DMS153 treated with DMSO at 0.1 percent for 48 hours (cell line): ENCODE measurements at regions not wholly inside any gene's neighbourhood (a gene's known extent, or its start where the extent isn't known, plus 50 kb on each side); places are given as distances from the start of the nearest gene placed in this dataset.

Experiments
- DNase-seq: peaks from one replicate; lab custom pipeline; 2025; ENCODE audit not compliant: unreplicated experiment; lab: John Stamatoyannopoulos, UW

DNA sequence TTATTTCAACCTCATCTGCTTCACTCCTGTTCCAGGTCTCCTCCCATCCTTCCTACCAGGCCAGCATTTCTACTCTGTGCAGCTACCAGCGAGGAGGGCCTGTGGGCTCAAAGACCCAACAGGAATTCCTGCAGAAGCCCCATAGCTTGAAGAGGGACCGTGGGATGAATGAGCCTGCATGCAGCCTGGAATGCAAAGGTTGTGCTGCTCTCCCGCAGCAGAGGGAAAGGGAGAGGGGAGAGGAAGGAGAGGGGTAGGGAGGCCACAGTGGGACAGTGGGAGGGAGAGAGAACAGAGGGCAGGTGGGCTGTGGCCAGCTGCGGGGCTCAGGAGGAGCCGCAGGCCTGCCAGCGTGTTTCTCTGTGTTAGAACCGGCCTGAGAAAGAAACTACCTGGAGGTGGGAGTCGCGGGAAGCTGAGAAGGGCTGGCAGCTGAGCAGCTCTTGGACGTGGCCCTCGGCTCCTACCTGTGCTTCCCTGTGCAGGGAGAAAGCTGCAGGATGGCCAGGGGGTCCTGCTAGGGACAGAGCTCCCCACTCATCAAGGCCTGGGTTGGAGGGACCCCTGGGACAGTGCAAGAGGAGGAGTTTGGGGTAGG lies 66.1 kb upstream of the MLN start:
- no peak for DNase-seq

DNA sequence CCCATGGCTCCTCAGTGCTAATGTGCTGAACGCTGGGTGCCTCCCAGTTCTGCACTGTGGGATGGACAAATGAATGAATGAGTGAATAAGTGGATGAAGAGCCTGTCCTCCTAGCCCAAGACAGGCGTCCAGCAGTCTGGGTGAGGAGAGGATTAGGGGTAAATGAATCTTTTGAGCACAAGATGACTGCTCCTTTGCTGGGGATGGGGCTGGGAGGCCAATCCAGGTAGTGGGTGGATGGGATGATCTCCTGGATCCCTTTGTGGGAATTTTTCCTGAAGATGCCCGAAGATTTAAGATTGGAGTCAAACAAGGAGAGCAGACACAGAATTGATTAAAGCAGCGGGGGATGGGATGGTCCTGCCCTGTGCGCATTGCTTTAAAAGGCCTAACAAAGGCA lies 65.3 kb upstream of the MLN start:
- DNase-seq: no peak

DNA sequence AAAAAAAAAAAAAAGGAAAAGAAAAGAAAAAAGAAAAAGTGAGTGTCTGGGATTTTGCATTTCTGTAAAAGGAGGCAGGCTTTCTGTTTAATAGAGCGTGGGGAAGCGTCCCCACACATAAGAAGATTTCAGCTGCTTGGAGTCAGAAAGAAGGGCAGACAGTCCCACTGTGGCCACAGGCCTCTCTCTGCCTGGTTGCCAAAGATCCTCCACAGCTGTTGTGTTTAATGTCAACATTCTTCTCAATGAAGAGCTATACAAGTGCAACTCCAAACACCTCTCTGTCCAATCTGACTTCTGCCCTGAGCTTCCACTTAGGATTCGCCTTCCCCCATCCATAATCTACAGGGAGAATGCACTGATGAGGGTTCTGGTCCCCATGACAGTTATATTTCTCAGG lies 64.3 kb upstream of the MLN start:
- no peak for DNase-seq

DNA sequence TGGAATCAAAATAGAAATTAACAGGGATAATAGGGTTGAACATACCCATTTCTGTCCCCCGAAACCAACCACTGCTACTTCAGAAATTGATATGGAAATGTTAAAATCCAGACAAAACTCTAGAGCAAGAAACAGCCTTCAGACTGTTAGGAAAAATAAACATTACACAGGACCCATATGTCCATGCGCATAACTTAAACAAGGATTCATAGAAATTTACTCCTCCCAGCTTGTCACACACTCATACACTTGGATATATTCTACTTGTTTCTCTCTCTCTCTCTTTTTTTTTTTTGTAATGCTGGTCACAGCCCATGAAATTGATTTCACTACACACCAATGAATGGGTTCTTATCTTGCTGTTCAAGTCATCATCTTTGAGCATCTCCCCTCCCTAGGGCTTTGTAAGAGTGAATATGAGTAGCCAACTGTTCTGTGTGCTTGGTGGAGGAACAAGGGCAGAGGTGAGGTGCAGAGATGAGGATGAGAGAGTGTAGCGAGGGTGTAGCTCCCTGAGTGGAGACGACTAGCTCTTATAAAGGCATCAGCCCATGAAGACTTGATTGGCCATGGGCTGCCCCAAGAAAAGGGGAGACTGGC lies 61.8 kb upstream of the MLN start:
- no peak for DNase-seq

DNA sequence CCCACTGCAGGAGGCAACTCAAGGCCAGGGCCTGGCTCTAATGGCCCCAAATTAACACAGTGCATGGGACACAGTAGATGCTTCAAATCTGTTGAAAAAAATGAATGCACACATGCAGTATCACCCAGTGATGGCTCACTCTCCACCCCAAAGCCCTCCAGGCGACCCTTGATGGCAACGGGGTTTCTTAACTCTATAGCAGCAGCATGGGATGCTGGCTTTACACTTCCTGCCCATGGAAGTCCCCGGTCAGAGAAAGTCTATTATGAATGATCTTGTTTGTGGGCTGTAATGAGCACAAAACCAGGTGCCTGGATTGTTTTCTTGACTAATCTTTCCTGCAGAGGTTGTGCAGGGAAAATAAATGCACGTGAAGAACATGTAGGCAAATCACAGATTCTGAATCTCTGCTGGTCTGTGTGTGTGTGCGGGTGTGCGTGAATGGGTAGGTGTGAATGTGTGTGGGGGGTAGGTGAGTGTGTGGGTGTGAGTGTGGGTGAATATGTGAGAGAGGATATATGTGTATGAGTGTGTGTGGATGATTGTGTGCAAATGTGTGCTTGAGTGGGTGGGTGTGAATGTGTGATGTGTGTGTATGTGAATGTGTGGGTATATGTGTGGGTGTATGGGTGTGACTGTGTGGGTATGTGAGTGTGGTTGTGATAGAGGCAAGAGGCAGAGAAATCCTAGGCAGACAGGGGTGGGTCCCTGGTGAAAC lies 60.1 kb upstream of the MLN start:
- DNase-seq: no peak

DNA sequence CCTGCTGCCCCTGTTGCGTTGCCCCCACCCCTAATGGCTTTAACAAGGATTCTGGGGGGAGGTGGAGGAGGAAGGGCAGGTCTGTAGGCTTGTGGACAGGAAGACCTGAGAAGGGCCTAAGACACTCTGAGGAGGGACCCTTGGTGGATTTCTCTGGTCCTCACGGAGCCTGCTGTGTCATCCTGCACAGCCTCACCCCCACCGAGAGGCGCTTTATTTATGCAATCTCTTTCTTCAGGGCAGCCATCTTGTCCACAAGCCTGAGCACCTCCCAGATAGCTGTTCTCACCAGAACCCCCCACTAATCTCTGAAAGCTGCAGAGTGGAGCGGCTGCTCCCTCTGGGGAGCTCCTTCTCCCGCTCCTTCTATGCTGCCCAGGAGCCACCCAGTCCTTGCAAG lies 59.3 kb upstream of the MLN start:
- no peak for DNase-seq

DNA sequence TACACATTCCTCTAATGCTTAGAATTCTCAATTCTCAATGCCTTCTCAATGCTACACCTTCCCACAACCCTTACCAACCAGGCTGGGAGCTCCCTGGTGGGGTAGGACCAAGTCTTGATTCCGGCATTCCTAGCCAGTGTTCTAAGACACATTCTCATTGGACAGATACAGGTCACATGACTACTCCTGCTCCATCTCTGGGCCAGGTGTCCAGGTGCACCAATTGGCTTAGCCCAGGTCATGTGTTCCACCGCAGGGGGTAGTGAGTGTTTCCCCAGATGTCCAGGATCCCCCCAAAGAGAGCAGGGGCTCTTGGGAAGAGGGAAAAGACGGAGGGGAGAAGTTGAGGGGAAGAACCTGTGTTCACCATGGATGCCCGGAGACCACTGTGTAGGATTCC lies 58.7 kb upstream of the MLN start:
- no peak for DNase-seq

DNA sequence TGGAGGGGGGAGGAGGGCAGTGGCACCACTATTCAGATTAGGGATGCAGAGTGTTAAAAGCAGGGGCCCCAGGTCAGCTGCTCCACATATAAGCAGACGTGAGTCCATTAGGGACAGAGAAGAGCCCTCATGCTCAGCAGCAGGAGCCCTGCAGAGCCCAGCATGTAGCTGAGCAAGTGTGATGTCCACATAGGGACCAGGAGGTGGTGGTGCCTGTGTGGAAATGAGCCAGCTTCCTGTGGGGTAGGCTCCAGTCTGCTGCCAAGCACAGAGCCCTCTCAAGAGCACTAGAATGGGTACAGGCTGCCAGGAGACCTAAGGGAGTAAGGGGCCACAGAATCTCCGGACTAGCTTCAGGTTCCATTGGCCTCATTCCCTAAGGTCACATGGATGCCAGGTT lies 57.9 kb upstream of the MLN start:
- DNase-seq: no peak

DNA sequence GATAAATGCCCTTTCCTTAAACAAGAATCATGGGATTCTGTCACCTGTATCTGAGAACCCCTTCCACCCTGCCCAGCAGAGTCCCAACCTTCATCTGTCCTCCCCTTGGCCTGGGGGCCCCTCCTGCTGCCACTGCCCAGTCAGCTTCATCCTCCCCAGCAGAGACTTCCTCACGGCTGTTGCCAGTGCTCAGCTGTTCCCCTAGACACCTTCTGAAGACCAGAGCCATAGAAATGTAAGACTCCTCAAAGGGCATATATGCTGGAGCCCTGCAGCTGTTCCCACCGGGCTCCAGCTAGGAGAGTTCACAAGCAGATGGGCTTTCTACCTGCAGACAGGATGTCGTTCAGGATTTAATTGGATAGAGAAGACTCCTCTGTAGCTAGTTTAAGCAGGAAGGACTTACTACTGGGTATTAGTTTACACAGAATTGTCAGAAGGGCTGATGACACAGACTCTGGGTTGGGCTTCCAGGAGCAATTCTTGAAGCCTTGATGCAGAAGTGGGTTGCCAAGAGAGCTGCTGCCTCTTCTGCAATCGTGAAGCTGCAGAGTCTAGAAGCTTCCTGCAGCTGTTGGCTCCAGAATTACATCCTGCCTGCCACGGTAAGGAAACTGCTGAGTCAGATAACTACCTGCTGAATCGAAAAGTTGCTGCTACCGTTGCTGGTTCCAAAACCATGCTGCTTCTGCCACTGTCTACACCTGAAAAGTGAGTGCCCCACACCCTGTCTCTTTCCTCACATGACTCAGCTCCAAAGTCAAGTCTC lies 57.1 kb upstream of the MLN start:
- DNase-seq: peak; percentile 35

DNA sequence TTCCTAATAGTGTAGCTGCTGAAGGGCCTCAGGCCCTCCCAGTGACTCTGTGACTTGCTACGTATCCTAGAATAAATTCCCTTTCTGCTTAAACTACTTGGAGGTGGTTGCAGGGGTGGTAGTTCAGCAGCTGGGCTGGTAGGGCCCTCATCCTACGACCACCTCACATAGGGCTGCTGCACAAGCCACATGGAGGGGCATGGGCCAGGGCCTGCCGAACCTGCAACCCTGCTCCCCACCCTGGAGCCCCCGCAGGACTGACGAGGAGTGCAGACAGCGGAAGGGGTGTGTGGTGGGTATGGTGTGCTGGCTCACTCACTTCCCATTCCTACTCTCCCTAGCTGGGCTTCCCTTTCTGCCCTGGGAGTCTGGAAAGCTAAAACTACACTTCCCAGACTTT lies 56.2 kb upstream of the MLN start:
- no peak for DNase-seq

DNA sequence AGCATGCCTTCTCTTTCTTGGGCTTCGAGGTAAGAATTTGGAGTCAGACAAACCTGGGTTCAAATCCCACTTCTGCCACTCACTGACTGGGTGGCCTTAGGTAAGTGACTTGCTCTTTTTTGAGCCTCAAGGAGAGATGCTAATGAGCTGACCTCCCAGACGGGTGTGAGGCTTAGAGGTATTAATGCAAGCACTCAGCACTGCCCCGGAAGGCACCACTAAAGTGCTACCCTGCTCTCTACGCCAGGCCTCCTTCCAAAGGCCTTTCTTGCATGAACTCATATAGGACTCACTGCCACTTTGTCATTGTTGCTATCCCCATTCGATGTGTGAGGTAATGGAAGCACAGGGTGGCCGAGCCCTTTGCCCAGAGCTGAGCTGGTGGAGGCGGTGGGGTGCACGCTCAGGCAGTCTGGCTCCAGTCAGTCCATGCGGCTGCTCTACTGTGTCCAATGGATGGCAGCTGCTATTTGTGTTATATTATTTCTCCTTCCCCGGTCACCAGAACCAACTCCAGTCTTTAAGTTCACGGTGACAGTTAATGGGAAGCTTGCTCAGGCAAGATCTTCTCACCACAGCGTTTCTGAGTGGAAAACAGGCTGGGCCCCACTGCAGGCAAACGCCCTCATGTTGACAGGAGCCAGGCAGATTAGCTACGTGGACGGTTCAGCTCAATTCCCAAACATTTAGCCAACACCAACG lies 55.2 kb upstream of the MLN start:
- DNase-seq: no peak

DNA sequence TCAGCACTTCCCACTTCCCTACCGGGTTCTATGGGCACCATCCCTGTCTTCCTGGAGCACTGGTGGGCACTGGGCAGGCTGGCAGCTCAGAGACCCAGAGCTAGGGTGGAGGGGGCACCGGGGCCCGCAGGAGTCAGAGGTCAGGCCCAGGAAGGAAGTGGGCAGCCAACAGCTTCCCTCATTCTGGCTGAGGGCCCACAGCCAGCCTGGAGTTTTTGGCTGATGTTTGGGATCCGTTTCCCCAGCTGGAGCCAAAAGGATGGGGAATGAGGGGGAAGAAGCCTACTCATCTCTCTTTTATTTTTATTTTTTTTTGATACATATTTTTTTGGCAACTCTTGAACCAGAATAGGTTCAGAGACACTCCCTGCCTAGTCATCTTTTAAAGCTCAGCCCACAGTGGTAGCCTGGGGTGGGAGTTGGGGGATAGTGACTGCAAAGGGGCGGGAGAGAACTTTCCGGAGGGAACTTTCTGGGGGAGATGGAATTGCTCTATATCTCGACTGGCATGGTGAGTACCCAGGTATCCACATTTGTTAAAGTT lies 54.2 kb upstream of the MLN start:
- DNase-seq: no peak

DNA sequence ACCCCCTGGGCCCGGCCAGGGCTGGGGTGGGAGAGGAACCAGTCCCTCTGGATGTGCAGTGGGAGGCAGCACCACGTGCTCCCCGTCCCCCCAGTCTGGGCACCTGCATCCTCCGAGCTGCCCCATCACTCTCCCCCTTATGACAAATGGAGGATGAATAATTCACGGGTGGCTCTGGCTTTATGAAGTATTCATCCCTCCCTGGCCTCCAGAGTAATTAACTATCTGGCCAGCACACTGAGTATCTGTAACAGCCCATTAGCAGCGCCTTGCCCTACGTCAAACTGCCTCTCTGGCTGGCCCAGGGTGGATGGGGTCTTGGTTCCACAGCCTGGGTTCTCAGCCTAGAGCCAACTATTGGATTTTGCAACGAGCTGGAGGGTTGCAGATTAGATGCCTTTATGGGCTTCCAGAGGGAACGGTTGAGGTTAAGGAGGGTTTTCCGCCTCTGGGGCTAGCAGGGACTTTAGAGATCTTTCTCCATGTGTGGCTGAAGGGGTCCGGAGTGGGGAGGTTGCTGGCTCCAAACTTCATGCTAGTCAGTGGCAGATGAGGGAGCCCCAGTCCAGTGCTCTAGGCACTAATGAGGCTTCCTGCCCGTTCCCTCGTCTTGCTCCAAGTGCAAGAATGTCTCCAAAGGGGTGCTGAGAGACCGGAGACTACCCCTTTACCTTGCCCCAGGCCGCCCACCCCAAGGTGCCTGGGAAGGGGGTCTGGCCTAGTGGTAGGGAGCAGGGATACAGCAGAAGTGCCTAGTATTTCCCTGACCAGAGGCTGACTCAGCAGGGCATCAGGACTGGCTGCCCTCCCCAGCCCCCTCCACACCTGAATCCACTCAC lies 53.5 kb upstream of the MLN start:
- DNase-seq: no peak

DNA sequence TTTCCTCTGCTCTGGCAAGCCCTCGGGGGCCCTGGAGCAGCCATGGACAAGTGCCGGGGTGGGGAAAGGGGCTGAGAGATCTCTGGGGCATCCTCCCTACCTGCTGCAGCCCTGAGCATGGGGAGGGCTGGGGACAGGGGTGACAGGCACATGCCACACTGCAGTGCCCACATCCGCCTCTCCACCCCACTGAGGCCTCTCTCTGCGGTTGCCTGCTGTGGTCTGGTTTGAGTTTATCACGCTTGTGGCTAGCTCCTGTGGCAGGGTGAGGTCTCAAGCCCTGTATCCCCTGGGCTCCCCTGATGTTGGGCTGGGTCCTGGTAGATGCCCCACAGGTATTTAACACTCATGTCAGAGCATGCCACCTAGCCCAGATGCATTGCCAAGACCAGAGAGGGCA lies 52.9 kb upstream of the MLN start:
- DNase-seq: no peak

DNA sequence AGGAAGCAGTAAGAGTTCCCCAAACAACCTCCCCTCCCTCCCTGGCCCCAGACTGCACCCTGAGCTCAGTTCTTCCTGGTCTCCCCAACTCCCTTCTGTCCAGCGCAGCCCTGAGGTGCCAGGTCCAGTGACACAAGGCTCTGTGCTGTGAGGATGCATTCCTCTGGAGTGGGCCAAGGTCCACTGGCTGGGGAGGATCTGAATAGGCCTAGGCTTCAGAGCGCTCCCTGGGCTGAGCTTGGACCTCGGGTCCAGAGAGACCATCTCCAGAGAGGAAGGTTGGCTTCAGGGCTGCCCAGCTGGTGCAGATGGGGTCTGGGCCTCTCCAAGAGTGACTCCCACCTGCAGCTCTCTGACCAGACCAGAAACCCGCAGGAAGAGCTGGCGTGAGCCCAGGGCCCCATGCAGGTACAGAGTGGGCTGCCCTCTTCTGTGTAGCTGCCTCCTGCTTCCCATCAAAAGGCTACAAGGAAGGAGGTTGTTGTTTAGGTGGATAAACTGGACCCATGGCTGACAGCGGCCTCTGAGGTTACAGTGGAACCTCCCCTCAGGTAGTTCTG lies 52.3 kb upstream of the MLN start:
- DNase-seq: no peak

DNA sequence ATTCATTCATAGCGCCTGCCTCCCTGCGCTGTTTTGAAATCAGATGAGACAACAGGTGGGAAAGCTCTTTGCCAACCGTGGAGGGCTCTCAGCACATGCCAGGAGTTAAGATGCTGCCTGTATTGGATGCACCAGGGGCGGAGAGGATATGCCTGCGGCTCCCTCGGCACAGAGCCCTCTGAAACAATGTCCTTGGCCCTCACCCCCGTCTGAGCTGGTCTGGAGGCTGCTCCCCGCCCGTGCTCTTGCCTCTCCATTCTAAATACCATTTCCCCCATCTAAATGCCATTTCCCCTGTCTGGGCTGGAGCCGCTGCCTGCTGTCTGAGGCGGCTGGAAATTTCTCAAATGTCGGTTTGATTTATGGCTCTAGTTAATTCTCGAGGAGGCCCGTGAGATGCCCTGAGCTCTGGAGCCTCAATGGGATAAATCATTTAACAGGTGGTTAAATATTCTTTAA lies 50.8 kb upstream of the MLN start:
- peak; percentile 62 for DNase-seq

DNA sequence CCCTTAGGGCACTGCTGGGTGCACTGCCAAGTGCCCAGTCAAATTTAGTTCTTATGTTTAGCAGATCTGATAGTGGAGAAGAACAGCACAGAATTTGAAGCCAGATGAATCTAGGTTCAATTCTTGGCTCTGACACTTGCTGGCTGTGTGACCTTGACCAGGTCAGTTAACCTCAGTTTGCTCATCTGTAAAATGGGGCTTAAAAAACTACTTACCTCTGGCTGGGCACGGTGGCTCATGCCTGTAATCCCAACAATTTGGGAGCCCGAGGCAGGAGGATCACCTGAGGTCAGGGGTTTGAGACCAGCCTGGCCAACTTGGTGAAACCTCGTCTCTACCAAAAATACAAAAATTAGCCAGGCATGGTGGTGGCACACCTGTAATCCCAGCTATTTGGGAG lies 49.9 kb upstream of the MLN start:
- no peak for DNase-seq
